ENCODE measurements at regions not wholly inside any gene's neighbourhood (a gene's known extent, or its start where the extent isn't known, plus 50 kb on each side); places are given as distances from the start of the nearest gene placed in this dataset.

DNA sequence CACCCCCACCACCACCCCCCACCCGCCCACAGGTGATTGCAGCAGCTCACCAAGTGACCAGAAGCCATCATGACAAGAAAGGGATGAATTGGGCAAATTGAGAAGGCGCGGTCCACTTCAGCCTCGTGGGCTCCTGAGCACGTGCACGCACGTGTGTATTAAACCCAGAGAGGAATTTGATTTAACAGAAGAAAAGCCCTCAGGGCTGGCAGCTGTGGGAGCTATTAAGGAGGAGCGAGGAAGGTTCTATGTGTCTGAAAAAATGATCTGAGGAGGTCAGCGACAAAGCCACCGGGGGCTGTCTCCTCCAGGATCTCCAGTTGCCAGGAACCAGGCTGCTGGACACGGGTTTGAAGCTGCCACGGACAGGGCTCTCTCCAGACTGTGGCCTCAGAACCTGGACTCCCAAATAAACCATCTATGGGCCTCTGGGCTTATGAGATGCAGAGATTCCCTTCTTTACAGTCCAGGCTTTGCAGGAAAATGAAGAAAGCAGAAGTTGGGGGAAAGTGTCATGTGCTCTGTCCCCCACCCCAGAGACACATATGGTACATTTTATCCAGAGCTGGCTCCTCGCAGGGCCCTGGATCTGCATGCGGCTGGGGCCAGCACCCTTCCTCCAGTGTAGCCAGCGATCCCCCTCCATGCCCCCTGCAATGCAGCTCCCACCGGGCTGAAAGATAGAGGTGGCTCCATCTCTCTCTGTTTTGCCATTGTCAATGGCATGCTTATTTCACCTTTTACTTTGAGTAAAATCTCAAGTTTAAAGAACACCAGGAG, 219.7 kb upstream of the RPL38 start:
- DNase-seq (ENCODE audit: low read depth in 2 of 2), result no peak

DNA sequence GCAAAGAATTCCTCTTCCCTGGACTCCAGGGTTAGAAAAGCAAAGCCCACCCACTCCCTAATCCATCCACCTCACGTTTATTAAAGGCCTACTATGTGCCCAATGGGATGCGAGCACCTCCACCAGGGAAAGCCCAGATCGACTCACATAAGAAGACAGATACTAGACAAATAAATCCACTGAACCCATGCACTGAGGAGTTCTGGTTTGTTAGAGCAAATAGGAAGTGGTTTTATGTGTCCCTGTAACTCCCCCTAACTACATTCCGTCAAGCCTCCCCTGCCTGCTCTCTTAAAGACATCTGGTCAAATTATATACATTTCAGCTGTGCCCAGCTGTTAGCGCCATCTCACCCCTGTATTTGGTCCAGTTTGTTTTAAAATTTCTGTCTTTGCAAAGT, 218.5 kb upstream of the RPL38 start:
- DNase-seq (ENCODE audit: low read depth in 2 of 2), result no peak

- DNase-seq (ENCODE audit: low read depth in 2 of 2), result no peak
Measured at GRCh38 chr17:73985466-73986015, 217.9 kb upstream of the RPL38 start.

DNA sequence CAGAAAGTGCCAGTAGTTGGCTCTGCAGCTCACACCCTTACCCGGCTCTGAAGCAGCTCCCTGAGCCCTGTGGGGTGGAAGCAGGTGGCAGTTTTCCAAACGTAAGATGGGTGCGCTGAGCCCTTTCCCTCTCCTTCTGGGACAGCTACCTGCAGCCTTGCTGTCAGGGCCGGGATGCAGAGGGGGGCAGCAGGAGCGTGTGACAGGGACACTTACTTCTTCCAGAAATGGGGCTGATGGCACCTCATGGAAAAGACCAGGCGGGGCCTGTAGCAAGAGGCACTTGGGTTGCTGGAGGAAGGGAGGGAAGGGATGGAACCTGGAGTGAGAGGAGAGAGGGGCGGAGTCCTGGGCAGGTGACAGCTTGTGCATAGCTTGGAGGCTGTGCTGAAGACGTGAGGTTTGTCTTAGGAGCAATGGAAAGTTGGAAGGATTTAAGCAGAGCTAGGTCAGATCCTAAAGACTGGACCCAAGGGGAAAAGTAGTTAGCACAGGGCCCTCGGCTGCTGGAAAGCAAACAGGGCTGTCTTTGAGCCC, 216.8 kb upstream of the RPL38 start:
- no peak for DNase-seq (ENCODE audit: low read depth in 2 of 2)

- no peak for DNase-seq (ENCODE audit: low read depth in 2 of 2)
Measured at GRCh38 chr17:73987395-73987794, 216.1 kb upstream of the RPL38 start.

- DNase-seq (ENCODE audit: low read depth in 2 of 2), result no peak
Measured at GRCh38 chr17:73987845-73988509, 215.5 kb upstream of the RPL38 start.

DNA sequence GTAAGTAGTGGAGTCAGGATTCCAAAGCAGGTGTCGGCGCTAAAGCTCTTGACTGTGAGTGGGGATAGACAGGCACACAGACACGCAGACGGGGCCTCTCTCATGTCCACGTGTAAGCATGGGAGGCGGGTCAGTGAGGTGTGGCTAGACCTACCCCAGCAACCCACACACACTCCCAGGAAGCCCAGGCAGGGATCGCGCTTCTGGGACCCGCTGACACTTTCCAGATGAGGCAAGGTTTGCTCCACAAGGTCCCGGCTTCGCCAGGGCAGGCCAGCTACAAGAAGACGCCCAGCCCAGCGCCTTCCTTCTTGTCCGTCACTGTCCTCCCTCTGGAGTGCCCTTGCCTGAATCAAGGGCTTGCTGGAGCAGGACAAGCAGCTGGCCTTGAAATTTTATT, 213.8 kb upstream of the RPL38 start:
- DNase-seq (ENCODE audit: low read depth in 2 of 2), result no peak

- DNase-seq (ENCODE audit: low read depth in 2 of 2), result no peak
Measured at GRCh38 chr17:73990290-73990689, 213.2 kb upstream of the RPL38 start.

DNA sequence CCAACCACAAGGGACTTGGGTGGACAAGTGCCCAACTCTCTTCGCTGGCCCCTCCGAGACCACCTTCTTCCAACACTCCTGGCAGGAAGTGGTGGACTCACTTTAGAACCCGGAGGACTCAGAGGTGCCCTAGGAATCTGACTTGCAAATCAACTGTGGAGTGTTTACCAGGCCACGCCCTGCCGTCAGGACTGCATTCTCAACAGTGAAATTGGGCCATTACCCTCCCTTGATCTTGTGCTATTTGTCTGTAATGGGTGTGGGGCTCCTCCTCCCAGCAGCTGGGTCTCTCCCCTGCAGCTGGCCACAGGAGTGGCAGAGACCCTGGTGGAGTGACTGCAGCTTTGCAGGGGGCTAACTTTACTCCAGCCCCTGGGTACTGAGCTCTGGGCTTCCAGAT, 212.2 kb upstream of the RPL38 start:
- no peak for DNase-seq (ENCODE audit: low read depth in 2 of 2)

DNA sequence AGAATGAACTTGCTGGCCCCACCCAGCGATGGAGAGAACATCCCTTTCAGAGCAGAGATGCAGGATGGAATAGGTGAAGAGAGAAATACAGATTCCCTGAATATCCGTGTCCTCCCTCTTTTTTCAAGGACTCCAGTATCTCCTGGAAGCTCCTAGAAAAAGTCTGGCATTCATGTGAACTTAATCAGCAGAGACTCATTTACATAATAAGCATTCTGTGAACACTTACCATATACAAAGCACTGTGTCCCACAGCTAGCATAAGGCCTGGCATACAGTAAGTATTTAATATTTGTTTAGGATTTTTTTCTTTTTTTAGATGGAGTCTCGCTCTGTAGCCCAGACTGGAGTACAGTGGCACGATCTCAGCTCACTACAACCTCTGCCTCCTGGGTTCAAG, 208.5 kb upstream of the RPL38 start:
- DNase-seq (ENCODE audit: low read depth in 2 of 2), result no peak

- no peak for DNase-seq (ENCODE audit: low read depth in 2 of 2)
Measured at GRCh38 chr17:73997059-73997458, 206.4 kb upstream of the RPL38 start.

DNA sequence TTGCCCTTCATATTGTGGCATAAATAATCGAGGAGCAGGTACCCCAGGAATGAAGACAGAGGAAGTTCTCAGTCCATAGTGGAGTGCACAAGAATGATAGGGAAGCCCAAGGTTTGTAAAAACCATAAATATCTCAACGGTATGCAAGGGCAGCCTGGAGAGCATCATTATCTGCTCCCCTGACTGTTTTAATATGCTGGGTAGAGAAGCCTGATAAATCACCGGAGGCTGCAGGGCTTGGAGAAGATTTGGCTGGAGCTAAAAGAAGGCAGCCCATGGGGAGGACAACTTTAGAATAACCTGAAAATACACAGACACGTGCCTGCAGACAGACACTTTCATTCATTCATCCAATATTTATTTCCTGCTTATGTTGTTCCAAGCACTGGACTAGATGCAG, 205.2 kb upstream of the RPL38 start:
- no peak for DNase-seq (ENCODE audit: low read depth in 2 of 2)

DNA sequence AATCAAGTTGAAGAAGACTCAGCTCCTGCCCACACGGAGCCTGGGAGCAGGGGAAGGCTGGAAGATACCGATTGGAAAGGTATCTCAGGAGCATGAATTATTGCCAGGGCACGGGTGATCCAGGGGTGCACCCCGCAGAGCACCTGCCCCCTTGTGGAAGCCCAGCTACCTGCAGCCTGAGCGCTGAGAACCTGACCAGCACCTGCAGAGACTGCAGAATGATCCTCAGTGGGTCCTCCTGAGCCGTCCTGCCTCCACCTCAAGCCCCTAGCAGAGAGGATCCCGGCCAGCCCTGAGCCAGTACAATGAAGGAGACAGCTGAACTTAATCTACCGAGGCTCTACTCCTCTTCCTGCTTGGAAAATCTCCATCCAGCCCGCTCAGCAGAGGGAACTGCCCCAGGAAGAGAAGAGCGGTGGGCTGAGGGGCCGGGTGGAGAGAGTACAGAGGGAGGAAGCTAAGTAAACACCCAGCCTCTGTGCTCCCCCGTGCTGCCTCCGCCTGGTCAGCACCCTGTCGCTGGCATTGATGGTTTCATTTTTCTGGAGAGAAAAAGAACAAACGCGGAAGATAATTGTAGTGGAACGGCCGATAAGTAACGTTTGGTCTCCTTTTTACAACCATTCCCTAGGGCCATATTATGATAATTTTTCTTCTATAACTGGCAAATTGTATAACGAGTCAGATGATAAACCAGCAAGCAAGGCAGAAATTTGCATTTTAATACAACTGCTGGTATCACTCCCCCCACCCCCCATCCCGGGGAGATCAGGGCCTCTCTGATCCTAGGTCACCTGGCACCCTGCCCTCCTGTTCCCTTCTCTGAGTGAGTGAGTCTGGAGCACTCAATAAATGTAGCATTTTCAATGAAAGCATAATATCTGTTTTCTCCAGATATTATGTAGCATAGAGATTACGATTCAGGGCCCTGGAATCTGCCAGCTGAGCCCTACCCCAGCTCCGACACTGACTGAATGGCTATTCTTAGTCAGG, 204.5 kb upstream of the RPL38 start:
- DNase-seq (ENCODE audit: low read depth in 2 of 2), result peak; percentile 12 to 16

DNA sequence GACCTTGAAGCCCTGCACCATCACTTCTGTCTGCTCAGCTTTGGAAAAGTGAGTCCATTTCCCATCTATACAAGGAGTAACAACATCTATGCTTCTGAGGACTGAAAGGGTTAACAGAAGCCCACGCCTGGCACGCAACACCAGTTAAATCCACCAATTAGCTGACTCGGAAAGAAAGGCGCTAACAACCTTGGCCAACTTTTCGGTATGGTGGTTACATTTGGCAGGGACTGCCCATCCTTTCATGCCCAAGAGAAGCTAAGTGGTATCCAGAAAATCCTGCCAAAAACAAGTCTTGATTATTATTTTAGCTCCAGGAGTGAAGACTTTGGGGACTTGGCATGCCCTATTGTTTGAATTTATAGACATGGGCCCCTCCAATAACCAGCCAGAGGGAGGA, 202.3 kb upstream of the RPL38 start:
- no peak for DNase-seq (ENCODE audit: low read depth in 2 of 2)

DNA sequence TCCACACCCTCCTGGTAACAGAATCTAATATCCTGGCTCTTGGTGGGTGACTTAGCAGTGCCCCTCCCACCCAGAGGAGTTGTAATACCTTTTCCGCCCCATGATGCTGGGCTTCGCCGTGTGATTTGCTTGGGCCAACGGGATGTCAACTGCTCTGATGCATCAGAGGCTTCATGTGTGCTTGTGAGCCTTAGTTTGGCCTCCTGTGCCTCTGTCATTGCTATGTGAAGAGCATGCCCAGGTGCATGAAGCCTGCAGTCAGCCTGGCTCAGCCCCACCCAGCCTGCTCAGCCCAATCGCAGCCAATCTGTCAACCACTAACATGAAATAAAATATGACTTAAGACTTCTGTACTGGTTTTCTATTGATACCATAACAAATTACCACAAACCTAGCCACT, 201.2 kb upstream of the RPL38 start:
- DNase-seq (ENCODE audit: low read depth in 2 of 2), result no peak

- DNase-seq (ENCODE audit: low read depth in 2 of 2), result no peak
Measured at GRCh38 chr17:74004056-74004455, 199.4 kb upstream of the RPL38 start.

GRCh38 chr17:74005790-74006189, 197.7 kb upstream of the RPL38 start:
- DNase-seq (ENCODE audit: low read depth in 2 of 2), result no peak

DNA sequence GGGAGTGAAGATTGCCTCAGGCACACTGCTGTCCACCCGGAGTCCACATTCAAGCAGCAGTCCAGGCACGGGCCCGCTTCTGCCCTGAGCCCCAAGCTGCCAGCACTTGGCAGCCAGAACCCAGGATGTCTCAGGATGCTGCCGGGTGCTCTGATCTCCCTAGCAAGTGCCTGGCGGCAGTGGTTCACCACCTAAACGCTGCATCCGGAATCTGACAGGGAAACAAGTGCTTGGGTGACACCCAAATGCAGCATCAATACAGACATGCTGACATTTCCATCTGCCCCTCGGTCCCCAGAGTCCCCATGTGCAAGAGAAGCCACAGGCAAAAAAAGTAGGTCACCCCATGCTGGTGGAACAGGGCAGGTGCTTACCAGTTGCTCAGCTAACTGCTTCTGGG, 197.1 kb upstream of the RPL38 start:
- no peak for DNase-seq (ENCODE audit: low read depth in 2 of 2)

DNA sequence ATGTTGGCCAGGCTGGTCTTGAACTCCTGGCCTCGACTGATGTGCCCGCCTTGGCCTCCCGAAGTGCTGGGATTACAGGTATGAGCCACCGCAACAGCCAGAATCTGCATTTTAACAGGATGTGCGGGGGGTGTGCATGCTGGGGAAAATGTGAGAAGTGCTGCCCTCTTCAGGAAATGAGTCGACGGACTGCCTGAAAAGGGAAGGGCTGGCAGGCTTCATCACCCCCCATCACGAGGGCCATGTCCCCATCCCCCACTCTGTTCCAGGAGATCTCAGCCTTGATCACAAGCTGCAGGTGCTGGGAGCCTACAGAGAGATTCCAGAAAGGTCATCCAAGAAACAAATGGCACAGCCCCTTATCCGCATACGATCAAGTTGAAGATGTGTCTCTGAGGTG, 195.3 kb upstream of the RPL38 start:
- no peak for DNase-seq (ENCODE audit: low read depth in 2 of 2)

DNA sequence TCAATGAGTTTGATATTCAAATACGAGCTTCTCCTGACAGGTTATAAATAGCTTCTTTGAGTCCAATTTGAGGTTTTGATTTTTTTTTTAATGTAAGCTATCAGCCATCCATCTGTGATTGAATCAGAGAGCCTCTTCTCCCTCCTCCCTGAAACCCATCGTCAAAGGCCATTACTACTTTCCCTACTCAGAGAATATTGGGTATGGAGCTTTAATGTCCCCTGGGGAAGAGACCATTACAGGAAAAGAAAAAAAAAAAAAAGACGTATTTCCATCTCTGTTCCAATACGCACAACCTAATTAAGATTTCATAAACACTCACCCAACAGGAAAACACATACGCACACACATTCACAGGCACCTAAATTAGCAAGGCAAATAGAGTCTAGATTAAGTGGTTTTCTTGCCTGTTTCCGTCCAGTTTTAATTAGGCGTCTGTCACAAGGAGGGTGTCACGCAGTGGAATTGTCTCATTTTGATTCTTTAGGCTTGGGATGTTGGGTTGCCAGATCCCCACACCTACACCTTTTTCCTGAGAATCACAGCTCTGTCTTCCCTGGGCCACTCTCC, 194.3 kb upstream of the RPL38 start:
- DNase-seq (ENCODE audit: low read depth in 2 of 2), result no peak

GRCh38 chr17:74010903-74011302, 192.6 kb upstream of the RPL38 start:
- no peak for DNase-seq (ENCODE audit: low read depth in 2 of 2)
